ENCODE measurements at regions not wholly inside any gene's neighbourhood (a gene's known extent, or its start where the extent isn't known, plus 50 kb on each side); places are given as distances from the start of the nearest gene placed in this dataset.

DNA sequence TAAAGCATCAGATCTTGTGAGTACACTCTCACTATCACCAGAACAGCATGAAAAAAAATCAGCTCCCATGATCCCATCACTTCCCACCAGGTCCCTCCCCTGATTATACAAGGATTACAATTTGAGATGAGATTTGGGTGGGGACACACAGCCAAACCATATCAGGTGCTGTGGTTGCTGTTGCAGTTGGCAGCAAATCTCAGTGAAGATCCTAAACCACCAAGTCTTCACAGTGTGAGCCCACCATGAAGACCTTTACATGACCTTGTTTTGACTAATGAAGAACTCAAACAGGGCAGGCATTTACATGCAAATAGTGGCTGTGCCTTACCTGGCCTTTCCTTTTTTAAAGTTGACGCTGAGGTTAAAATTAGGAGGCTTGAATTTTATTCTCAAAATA, 242.6 kb downstream of the ACTR3B start:
- TF ChIP-seq EZH2 (IDR thresholded peaks at IDR 0.05; ENCODE audit: borderline replicate concordance, insufficient read depth, low read length, poor library complexity, severe bottlenecking) (no peak), MXI1 (conservative IDR thresholded peaks at IDR 0.05; ENCODE audit: poor library complexity, severe bottlenecking) (no peak), POLR2AphosphoS5 (IDR thresholded peaks at IDR 0.05) (no peak), EP300 (conservative IDR thresholded peaks at IDR 0.05; ENCODE audit: poor library complexity, severe bottlenecking) (no peak)
- TF ChIP-seq, protein P1, sequence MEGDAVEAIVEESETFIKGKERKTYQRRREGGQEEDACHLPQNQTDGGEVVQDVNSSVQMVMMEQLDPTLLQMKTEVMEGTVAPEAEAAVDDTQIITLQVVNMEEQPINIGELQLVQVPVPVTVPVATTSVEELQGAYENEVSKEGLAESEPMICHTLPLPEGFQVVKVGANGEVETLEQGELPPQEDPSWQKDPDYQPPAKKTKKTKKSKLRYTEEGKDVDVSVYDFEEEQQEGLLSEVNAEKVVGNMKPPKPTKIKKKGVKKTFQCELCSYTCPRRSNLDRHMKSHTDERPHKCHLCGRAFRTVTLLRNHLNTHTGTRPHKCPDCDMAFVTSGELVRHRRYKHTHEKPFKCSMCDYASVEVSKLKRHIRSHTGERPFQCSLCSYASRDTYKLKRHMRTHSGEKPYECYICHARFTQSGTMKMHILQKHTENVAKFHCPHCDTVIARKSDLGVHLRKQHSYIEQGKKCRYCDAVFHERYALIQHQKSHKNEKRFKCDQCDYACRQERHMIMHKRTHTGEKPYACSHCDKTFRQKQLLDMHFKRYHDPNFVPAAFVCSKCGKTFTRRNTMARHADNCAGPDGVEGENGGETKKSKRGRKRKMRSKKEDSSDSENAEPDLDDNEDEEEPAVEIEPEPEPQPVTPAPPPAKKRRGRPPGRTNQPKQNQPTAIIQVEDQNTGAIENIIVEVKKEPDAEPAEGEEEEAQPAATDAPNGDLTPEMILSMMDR (IDR thresholded peaks at IDR 0.05; ENCODE audit: poor library complexity, severe bottlenecking) = no peak
- H3F3A ChIP-seq (ENCODE audit: insufficient read depth, low read length, poor library complexity, severe bottlenecking) = no peaks in the 10 kb centered on the region
- no peaks in the 10 kb centered on the region for H3K79me2 ChIP-seq (replicated peaks; ENCODE audit: insufficient read depth, low read length)
- no peaks in the 10 kb centered on the region for H3K9me3 ChIP-seq (ENCODE audit: low read length)
- H3K4me2 ChIP-seq (ENCODE audit: low read length) = no peak overlapping the region
- H4K20me1 ChIP-seq (ENCODE audit: insufficient read depth) = no peaks in the 10 kb centered on the region
- no peaks in the 10 kb centered on the region for H3K9me2 ChIP-seq (ENCODE audit: insufficient read depth, low read length)
- H3K9ac ChIP-seq (ENCODE audit: low read length) = no peak overlapping the region
- H3K27me3 ChIP-seq (ENCODE audit: insufficient read depth, low read depth, low read length) = no peaks in the 10 kb centered on the region
- no peak overlapping the region for H3K27ac ChIP-seq (ENCODE audit: low read length)
- no peak overlapping the region for H2AFZ ChIP-seq (ENCODE audit: low read depth, low read length)
- H3K4me3 ChIP-seq (ENCODE audit: low read length) = no peak overlapping the region
- no peaks in the 10 kb centered on the region for H3K36me3 ChIP-seq (ENCODE audit: insufficient read depth, low read length)

DNA sequence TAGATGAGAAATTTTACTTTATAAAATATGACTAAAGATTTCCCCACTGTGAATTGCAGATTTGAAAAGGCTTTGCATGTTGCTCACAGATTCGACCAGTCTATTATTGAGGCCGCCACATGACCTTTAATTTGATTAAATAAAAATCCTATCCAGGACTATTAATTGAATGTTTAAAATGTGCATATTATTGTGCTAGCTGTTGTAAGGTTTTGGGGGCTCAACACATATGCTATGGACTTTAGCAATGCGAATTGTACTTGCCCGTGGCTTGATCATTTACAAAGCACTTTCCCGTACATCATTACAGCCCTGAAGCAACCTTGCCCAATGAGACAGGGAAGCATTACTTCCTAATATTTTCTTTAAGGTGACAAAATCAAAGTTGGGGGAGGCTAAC, 243.0 kb downstream of the ACTR3B start:
- TF ChIP-seq EZH2 (IDR thresholded peaks at IDR 0.05; ENCODE audit: borderline replicate concordance, insufficient read depth, low read length, poor library complexity, severe bottlenecking) (no peak), MXI1 (conservative IDR thresholded peaks at IDR 0.05; ENCODE audit: poor library complexity, severe bottlenecking) (no peak), EP300 (conservative IDR thresholded peaks at IDR 0.05; ENCODE audit: poor library complexity, severe bottlenecking) (no peak), POLR2AphosphoS5 (IDR thresholded peaks at IDR 0.05) (no peak), REST (IDR thresholded peaks at IDR 0.05; ENCODE audit: borderline replicate concordance) (no peak), SMC3 (conservative IDR thresholded peaks at IDR 0.05; ENCODE audit: poor library complexity) (no peak), RAD21 (conservative IDR thresholded peaks at IDR 0.05) (no peak), TAF1 (IDR thresholded peaks at IDR 0.05; ENCODE audit: low read depth) (no peak)
- TF ChIP-seq, protein P1 (IDR thresholded peaks at IDR 0.05; ENCODE audit: poor library complexity, severe bottlenecking) = no peak
- Histone ChIP-seq H3K9me3 (ENCODE audit: low read length) (no peaks in the 10 kb centered on the region), H3K27ac (ENCODE audit: low read length) (no peak overlapping the region), H3K9ac (ENCODE audit: low read length) (no peak overlapping the region), H3K4me2 (ENCODE audit: low read length) (no peak overlapping the region), H4K20me1 (ENCODE audit: insufficient read depth) (no peaks in the 10 kb centered on the region), H2AFZ (ENCODE audit: low read depth, low read length) (no peak overlapping the region), H3K79me2 (replicated peaks; ENCODE audit: insufficient read depth, low read length) (no peaks in the 10 kb centered on the region), H3K9me2 (ENCODE audit: insufficient read depth, low read length) (no peaks in the 10 kb centered on the region), H3F3A (ENCODE audit: insufficient read depth, low read length, poor library complexity, severe bottlenecking) (no peaks in the 10 kb centered on the region), H3K27me3 (ENCODE audit: insufficient read depth, low read depth, low read length) (no peaks in the 10 kb centered on the region), H3K4me3 (ENCODE audit: low read length) (no peak overlapping the region), H3K36me3 (ENCODE audit: insufficient read depth, low read length) (no peaks in the 10 kb centered on the region)
